Activated CD8-positive, alpha-beta T cell treated with anti-CD3 and anti-CD28 coated beads for 36 hours (primary cell): ENCODE measurements at regions not wholly inside any gene's neighbourhood (a gene's known extent, or its start where the extent isn't known, plus 50 kb on each side); places are given as distances from the start of the nearest gene placed in this dataset.

ENCODE experiments used
- ATAC-seq: fragments of 200-7000 bp; cut with Tn5 transposase; one replicate; pipeline ENCODE4 v1.10.0; 2021; ENCODE audit warnings: mild to moderate bottlenecking, moderate library complexity
- CTCF ChIA-PET: fragments of 350-600 bp; sonication (Branson Sonifier 250); formaldehyde crosslinking; loops from one replicate; lab custom pipeline; 2021; ENCODE audit warnings: antibody characterized with exemption; lab: Charles Lee
- POLR2A ChIA-PET: fragments of 350-600 bp; sonication (Branson Sonifier 250); formaldehyde crosslinking; loops from one replicate; lab custom pipeline; 2021; ENCODE audit warnings: antibody characterized with exemption; lab: Charles Lee
- DNase-seq: peaks from one replicate; pipeline ENCODE4 v3.0.0-alpha.2; 2020
- H3K27ac Mint-ChIP-seq: one replicate; pipeline ENCODE4 v1.8.0; 2021; ENCODE audit warnings: mild to moderate bottlenecking, mixed read lengths
- H3K27me3 Mint-ChIP-seq: one replicate; pipeline ENCODE4 v1.8.0; 2021; ENCODE audit warnings: mixed read lengths
- H3K36me3 Mint-ChIP-seq: one replicate; pipeline ENCODE4 v1.8.0; 2021; ENCODE audit warnings: low read depth, mixed read lengths
- H3K4me1 Mint-ChIP-seq: one replicate; pipeline ENCODE4 v1.8.0; 2021; ENCODE audit warnings: low read depth, mixed read lengths
- H3K4me3 Mint-ChIP-seq: one replicate; pipeline ENCODE4 v1.8.0; 2021; ENCODE audit warnings: mild to moderate bottlenecking, moderate library complexity, mixed read lengths
- H3K9me3 Mint-ChIP-seq: one replicate; pipeline ENCODE4 v1.8.0; 2021; ENCODE audit warnings: mixed read lengths
- intact Hi-C: fragments of 100-400 bp; cut with micrococcal nuclease; formaldehyde crosslinking; loops from one replicate; pipeline ENCODE4 v1.10.0; 2022
- TF ChIP-seq, protein P1 (sequence below): fragments of 200-600 bp; IDR thresholded peaks from one replicate; pipeline ENCODE4 v1.8.0; 2022; ENCODE audit warnings: antibody characterized with exemption, mild to moderate bottlenecking

DNA sequence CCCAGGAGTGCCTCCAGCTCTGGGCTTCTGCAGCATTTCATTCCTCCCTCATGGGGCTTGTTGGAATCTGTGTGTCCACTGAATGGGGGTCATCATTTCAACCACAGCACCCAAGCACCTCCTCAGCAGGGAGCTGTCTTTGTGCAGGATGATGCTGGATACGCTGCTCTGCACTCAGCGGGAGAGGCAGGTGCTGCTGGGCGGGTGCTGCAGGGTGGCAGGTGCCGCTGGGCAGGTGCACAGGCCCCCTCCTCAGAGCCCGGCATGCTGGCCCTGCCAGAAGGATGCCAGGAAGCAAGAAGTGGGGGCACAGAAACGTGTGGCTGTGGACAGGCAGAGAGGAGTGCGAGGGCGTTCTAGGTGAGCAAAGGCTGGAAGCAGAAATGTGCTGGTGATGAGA lies 121.8 kb upstream of the VSTM2B start:
- ChIA-PET POLR2A (no interaction called here), CTCF (no interaction called here)
- no peak overlapping the region for H3K27ac Mint-ChIP-seq
- H3K4me3 Mint-ChIP-seq = no peak overlapping the region
- no peaks in the 10 kb centered on the region for H3K36me3 Mint-ChIP-seq
- DNase-seq (no peak), ATAC-seq (no peak)
- intact Hi-C loops = no loop called here
- H3K4me1 Mint-ChIP-seq = no peaks in the 10 kb centered on the region
- H3K9me3 Mint-ChIP-seq = no peaks in the 10 kb centered on the region
- peaks cover 3% of the 10 kb centered on the region for H3K27me3 Mint-ChIP-seq
- TF ChIP-seq, protein P1, sequence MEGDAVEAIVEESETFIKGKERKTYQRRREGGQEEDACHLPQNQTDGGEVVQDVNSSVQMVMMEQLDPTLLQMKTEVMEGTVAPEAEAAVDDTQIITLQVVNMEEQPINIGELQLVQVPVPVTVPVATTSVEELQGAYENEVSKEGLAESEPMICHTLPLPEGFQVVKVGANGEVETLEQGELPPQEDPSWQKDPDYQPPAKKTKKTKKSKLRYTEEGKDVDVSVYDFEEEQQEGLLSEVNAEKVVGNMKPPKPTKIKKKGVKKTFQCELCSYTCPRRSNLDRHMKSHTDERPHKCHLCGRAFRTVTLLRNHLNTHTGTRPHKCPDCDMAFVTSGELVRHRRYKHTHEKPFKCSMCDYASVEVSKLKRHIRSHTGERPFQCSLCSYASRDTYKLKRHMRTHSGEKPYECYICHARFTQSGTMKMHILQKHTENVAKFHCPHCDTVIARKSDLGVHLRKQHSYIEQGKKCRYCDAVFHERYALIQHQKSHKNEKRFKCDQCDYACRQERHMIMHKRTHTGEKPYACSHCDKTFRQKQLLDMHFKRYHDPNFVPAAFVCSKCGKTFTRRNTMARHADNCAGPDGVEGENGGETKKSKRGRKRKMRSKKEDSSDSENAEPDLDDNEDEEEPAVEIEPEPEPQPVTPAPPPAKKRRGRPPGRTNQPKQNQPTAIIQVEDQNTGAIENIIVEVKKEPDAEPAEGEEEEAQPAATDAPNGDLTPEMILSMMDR = no peak

DNA sequence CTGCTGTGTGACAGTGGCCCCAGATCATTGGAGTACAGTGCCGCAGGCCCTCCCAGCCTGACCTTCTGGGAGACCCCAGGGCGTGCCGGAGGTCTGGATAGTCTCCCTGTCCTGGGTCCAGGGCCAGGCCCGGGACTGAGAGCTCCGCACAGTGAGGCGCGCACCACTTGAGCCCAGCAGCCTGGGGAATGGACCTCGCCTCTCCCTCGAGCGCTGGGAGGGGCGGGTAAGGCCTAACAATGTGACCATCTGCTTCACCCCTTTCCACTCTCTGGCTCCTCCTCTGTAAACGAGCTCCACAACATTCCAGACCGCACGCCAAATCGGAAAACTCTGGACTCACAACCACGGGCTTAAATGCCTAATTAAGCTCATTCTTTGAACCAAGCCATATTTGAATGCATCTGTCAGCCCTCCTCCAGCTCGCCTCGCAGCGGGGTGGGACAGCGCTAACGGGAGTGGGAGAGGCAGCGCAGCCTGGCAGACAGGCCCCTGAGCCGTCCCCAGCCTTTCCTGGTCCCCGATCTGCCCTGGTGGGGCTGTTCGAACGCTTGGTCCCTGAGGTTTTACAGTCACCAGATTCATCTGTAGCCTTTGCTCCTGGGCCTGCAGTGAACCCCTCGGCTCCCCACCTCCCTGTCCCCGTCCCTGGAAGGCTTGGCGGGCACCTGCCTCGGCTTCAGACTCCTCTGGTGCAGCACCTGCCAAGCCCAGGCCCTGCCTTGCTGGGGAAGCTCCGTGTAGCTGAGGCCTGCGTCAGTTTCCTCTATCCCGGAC lies 120.7 kb upstream of the VSTM2B start:
- Mint-ChIP-seq H3K27ac (no peak overlapping the region), H3K4me3 (no peak overlapping the region), H3K27me3 (peaks cover 3% of the 10 kb centered on the region), H3K9me3 (no peaks in the 10 kb centered on the region), H3K4me1 (no peaks in the 10 kb centered on the region), H3K36me3 (no peaks in the 10 kb centered on the region)
- TF ChIP-seq, protein P1 = no peak
- POLR2A ChIA-PET = no interaction called here
- DNase-seq (no peak), ATAC-seq (no peak)
- CTCF ChIA-PET = no interaction called here
- intact Hi-C loops = no loop called here

DNA sequence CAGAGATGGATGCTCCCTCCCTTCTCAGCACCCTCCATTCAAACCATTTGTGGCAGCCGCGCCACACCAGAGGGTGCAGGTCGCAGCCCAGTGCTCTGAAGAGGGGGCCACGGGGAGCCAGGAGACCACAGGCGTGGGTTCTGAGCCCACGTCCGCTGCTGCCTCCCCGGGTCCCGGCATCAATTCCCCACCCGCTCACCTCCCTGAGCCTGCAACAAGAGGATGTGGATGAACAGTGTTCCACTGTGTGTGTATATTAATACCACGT lies 120.1 kb upstream of the VSTM2B start:
- intact Hi-C loops = no loop called here
- ATAC-seq (no peak), DNase-seq (no peak)
- TF ChIP-seq, protein P1 = no peak
- no peak overlapping the region for H3K27ac Mint-ChIP-seq
- no peaks in the 10 kb centered on the region for H3K4me1 Mint-ChIP-seq
- CTCF ChIA-PET = no interaction called here
- POLR2A ChIA-PET = no interaction called here
- no peak overlapping the region for H3K4me3 Mint-ChIP-seq
- H3K36me3 Mint-ChIP-seq = no peaks in the 10 kb centered on the region
- H3K9me3 Mint-ChIP-seq = no peaks in the 10 kb centered on the region
- H3K27me3 Mint-ChIP-seq = peaks cover 3% of the 10 kb centered on the region

- no peak for DNase-seq
- Mint-ChIP-seq H3K4me3 (no peak overlapping the region), H3K4me1 (no peaks in the 10 kb centered on the region), H3K9me3 (no peaks in the 10 kb centered on the region), H3K36me3 (no peaks in the 10 kb centered on the region), H3K27me3 (peaks cover 3% of the 10 kb centered on the region), H3K27ac (no peak overlapping the region)
- TF ChIP-seq, protein P1 = no peak
- CTCF ChIA-PET = no interaction called here
- ATAC-seq = no peak
- intact Hi-C loops = no loop called here
- POLR2A ChIA-PET = no interaction called here
Observed at GRCh38 chr19:29409076-29409862, 116.5 kb upstream of the VSTM2B start.

GRCh38 chr19:29410601-29411000 lies 115.2 kb upstream of the VSTM2B start:
- H3K4me3 Mint-ChIP-seq = no peak overlapping the region
- ATAC-seq (no peak), DNase-seq (no peak)
- H3K27ac Mint-ChIP-seq = no peak overlapping the region
- POLR2A ChIA-PET = no interaction called here
- no peaks in the 10 kb centered on the region for H3K27me3 Mint-ChIP-seq
- no peaks in the 10 kb centered on the region for H3K9me3 Mint-ChIP-seq
- intact Hi-C loops = no loop called here
- TF ChIP-seq, protein P1 = no peak
- no peaks in the 10 kb centered on the region for H3K4me1 Mint-ChIP-seq
- CTCF ChIA-PET = no interaction called here
- H3K36me3 Mint-ChIP-seq = no peaks in the 10 kb centered on the region
